PC-9 (cell line): ENCODE measurements at regions not wholly inside any gene's neighbourhood (a gene's known extent, or its start where the extent isn't known, plus 50 kb on each side); places are given as distances from the start of the nearest gene placed in this dataset.

ENCODE experiments used
- BruUV-seq: library from RNA; stranded (reverse); fragments of 400-500 nt; replicated peaks from 2 replicates; lab custom pipeline; 2021; lab: Mats Ljungman, UMichigan
- CTCF ChIA-PET: fragments of 300-600 bp; sonication (Branson Sonifier 250); formaldehyde crosslinking; loops from one replicate; lab custom pipeline; 2022; ENCODE audit warnings: antibody characterized with exemption; lab: Charles Lee
- POLR2A ChIA-PET: fragments of 300-600 bp; sonication (Branson Sonifier 250); formaldehyde crosslinking; loops from one replicate; lab custom pipeline; 2022; ENCODE audit warnings: antibody characterized with exemption; ENCODE audit not compliant: unreplicated experiment; lab: Charles Lee
- DNase-seq, 2 experiments: peaks; one replicate each; pipeline versions ENCODE4 v3.0.0 to v3.0.0-alpha.2; 2015 to 2022; ENCODE audit warnings: mixed read lengths in 1 of 2
- H2AFZ ChIP-seq: fragments of 200-600 bp; sonication (generic); 2 replicates; pipeline ENCODE4 v1.8.1; 2017; ENCODE audit warnings: antibody characterized with exemption
- H3F3A ChIP-seq: fragments of 200-600 bp; sonication (generic); 2 replicates; pipeline ENCODE4 v1.8.1; 2017; ENCODE audit warnings: antibody characterized with exemption, mild to moderate bottlenecking, low read depth; ENCODE audit not compliant: insufficient read depth
- H3K27ac ChIP-seq: fragments of 200-600 bp; sonication (generic); 2 replicates; pipeline ENCODE4 v1.6.1; 2016; ENCODE audit warnings: mixed run types
- H3K27me3 ChIP-seq: fragments of 200-600 bp; sonication (generic); 2 replicates; pipeline ENCODE4 v1.6.1; 2016; ENCODE audit warnings: low read depth, mixed run types; ENCODE audit not compliant: insufficient read depth
- H3K36me3 ChIP-seq: fragments of 200-600 bp; sonication (generic); 2 replicates; pipeline ENCODE4 v1.6.1; 2016; ENCODE audit warnings: low read depth, mixed run types
- H3K4me1 ChIP-seq: fragments of 200-600 bp; sonication (generic); replicated peaks from 2 replicates; pipeline ENCODE4 v1.6.1; 2016; ENCODE audit warnings: mixed run types; ENCODE audit not compliant: insufficient read depth
- H3K4me2 ChIP-seq: fragments of 200-600 bp; sonication (generic); 2 replicates; pipeline ENCODE4 v1.6.1; 2017; ENCODE audit warnings: mixed run types
- H3K4me3 ChIP-seq: fragments of 200-600 bp; sonication (generic); 2 replicates; pipeline ENCODE4 v1.6.1; 2016; ENCODE audit warnings: mixed run types
- H3K79me2 ChIP-seq: fragments of 200-600 bp; sonication (generic); 2 replicates; pipeline ENCODE4 v1.6.1; 2017; ENCODE audit warnings: low read depth, mixed run types
- H3K9me2 ChIP-seq: fragments of 200-600 bp; sonication (generic); 2 replicates; pipeline ENCODE4 v1.8.1; 2017; ENCODE audit warnings: mild to moderate bottlenecking; ENCODE audit not compliant: insufficient read depth
- H3K9me3 ChIP-seq: fragments of 200-600 bp; sonication (generic); 2 replicates; pipeline ENCODE4 v1.8.1; 2016; ENCODE audit warnings: low read depth; ENCODE audit not compliant: insufficient read depth
- H4K20me1 ChIP-seq: fragments of 200-600 bp; sonication (generic); 2 replicates; pipeline ENCODE4 v1.8.1; 2017; ENCODE audit not compliant: insufficient read depth
- CTCF ChIP-seq: fragments of 200-600 bp; sonication (generic); conservative IDR thresholded peaks from 2 replicates; pipeline ENCODE4 v1.6.1; 2017; ENCODE audit warnings: mixed run types, antibody characterized with exemption, mild to moderate bottlenecking, moderate library complexity
- EZH2 ChIP-seq: fragments of 200-600 bp; sonication (generic); IDR thresholded peaks from 2 replicates; pipeline ENCODE4 v1.8.0; 2017; ENCODE audit warnings: antibody characterized with exemption, low read depth
- intact Hi-C: fragments of 100-400 bp; cut with micrococcal nuclease; formaldehyde crosslinking; loops from one replicate; pipeline ENCODE4 v1.10.0; 2022; ENCODE audit not compliant: unreplicated experiment

- no TSS peak for BruUV-seq
- Histone ChIP-seq H3K9me2 (no peaks in the 10 kb centered on the region), H3K4me2 (no peak overlapping the region), H3K27ac (no peak overlapping the region), H3F3A (no peaks in the 10 kb centered on the region), H3K27me3 (peaks cover 14% of the 10 kb centered on the region; the same call in 1 of the 2 replicates), H3K4me1 (no peaks in the 10 kb centered on the region), H4K20me1 (no peaks in the 10 kb centered on the region), H3K9me3 (no peaks in the 10 kb centered on the region), H3K79me2 (no peaks in the 10 kb centered on the region), H3K36me3 (no peaks in the 10 kb centered on the region), H3K4me3 (no peak overlapping the region), H2AFZ (no peak overlapping the region)
- POLR2A ChIA-PET: no interaction called here
- CTCF ChIA-PET: no interaction called here
- no peak for DNase-seq
- TF ChIP-seq EZH2 (no peak), CTCF (no peak)
- intact Hi-C loops: no loop called here
These were observed 287.7 kb upstream of the TLE4 start for GRCh38 chr9:79284081-79284480.

- no peaks in the 10 kb centered on the region for H3F3A ChIP-seq
- CTCF ChIA-PET: no interaction called here
- no TSS peak for BruUV-seq
- H2AFZ ChIP-seq: no peak overlapping the region
- DNase-seq: no peak
- H3K79me2 ChIP-seq: no peaks in the 10 kb centered on the region
- POLR2A ChIA-PET: no interaction called here
- no peaks in the 10 kb centered on the region for H3K9me2 ChIP-seq
- H3K4me1 ChIP-seq: no peaks in the 10 kb centered on the region
- H4K20me1 ChIP-seq: no peaks in the 10 kb centered on the region
- H3K9me3 ChIP-seq: no peaks in the 10 kb centered on the region
- H3K4me3 ChIP-seq: no peak overlapping the region
- H3K36me3 ChIP-seq: no peaks in the 10 kb centered on the region
- no peak overlapping the region for H3K27ac ChIP-seq
- no peak for TF ChIP-seq CTCF
- no peak for TF ChIP-seq EZH2
- intact Hi-C loops: no loop called here
- no peak overlapping the region for H3K4me2 ChIP-seq
- H3K27me3 ChIP-seq: peaks cover 11% of the 10 kb centered on the region; the same call in 1 of the 2 replicates
These were observed 284.6 kb upstream of the TLE4 start for GRCh38 chr9:79286992-79287707.

GRCh38 chr9:79287708-79288290 lies 284.0 kb upstream of the TLE4 start:
- CTCF ChIA-PET: no interaction called here
- H3K36me3 ChIP-seq: no peaks in the 10 kb centered on the region
- no peak overlapping the region for H3K27ac ChIP-seq
- no peaks in the 10 kb centered on the region for H3K9me3 ChIP-seq
- intact Hi-C loops: no loop called here
- POLR2A ChIA-PET: no interaction called here
- no peaks in the 10 kb centered on the region for H3K4me1 ChIP-seq
- H3K4me3 ChIP-seq: no peak overlapping the region
- TF ChIP-seq CTCF: no peak
- no peak for TF ChIP-seq EZH2
- no TSS peak for BruUV-seq
- peaks cover 11% of the 10 kb centered on the region; the same call in 1 of the 2 replicates for H3K27me3 ChIP-seq
- H2AFZ ChIP-seq: no peak overlapping the region
- H3K4me2 ChIP-seq: no peak overlapping the region
- H3F3A ChIP-seq: no peaks in the 10 kb centered on the region
- H4K20me1 ChIP-seq: no peaks in the 10 kb centered on the region
- no peaks in the 10 kb centered on the region for H3K79me2 ChIP-seq
- no peak for DNase-seq
- no peaks in the 10 kb centered on the region for H3K9me2 ChIP-seq
